Activated T-cell treated with anti-CD3 and anti-CD28 coated beads for 4 hours (primary cell): ENCODE measurements at regions not wholly inside any gene's neighbourhood (a gene's known extent, or its start where the extent isn't known, plus 50 kb on each side); places are given as distances from the start of the nearest gene placed in this dataset.

Source experiments
- DNase-seq: peaks from one replicate; pipeline ENCODE4 v3.0.0-alpha.2; 2020

DNA sequence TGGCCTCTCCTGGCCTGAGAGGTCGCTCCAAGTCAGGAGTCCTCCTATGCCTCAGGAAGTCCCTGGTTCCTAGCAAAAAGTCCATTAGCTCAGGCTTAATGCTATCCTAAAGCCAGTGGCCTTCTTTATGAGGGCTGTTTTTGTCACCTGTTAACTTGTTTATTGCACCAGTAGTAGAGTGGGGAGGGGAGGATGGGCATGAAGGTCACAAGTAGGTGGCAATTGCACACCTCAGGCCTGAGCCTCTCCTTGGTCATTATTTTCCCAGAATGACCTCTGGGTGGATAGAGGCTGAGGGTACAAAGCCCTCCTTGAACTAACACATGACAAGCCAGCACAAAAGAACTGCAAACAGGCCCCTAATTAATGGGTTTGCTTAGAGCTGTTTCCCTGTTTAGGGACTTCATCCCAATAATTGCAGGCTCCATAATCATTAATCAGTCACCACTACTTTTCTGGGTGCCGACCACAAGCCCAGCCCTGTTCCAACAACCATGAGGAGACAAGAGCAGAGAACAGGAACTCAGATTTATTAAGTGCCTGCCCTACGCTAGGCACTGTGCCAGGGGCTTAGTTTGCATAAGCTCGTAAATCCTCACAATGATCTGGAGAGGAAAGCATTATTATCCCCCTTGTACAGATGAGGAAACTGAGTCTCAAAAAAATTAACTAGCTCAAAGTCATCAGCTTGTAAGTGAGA is 123.0 kb upstream of the PKDCC start:
- DNase-seq = no peak

DNA sequence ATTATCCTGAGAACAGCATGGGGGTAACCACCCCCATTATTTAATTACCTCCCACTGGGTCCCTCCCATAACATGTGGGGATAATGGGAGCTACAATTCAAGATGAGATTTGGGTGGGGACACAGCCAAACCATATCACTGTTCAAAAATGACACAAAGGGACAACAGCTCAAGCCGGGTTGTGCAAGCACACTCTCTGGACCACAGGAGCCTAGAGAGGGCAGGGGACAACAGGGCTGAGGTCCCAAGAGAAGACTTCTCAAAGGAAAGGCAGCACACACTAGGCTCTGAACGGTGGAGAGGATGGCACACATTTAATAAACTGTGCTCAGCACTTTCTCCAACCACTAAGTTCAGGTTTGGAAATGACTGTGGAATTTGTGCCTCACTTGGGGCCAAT is 122.1 kb upstream of the PKDCC start:
- DNase-seq = no peak

DNA sequence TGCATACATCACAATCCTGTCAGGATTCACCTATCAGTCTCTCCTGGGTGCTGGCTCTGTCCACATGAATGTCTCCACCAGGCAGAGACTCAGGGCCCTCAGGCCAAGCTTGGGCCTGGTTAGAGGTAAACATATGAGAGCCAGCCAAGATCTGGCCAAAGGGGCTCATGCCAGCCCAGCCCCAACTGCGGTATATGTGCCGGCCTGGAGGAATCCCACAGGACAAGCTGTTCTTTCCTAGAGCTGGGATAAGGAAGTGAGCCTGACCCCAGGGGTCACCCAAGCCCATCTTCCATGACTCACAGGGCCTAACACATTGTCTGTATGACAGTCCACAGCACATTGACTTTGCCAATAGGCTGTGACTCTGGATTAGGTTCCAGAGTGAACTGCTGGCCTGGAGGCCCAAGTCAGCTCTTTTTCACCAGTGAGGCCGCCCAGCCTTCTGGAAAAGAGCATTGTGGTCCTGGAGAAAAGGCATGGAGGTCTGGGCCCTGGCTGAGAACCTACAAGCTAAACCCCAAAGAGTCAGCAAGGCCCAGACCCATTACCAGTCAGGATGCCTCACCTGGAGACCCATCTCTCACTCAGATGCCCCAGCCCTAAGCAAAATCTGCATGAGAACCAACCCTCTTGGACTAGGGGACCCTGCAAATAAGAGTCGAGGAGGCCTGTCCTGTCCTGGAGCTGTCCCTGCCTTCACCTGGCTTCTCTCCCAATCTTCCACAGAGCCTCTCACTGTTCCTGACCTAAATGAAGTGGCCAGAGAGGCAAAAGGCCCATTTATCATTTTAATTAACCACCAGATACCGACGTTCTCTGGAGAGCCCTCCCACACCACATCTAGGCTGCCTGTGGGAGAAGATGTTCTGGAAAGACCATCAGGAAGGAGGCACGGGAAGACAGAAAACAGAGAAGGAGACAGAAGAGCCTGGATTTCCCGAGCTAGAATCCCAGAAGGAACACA is 120.9 kb upstream of the PKDCC start:
- DNase-seq = no peak

DNA sequence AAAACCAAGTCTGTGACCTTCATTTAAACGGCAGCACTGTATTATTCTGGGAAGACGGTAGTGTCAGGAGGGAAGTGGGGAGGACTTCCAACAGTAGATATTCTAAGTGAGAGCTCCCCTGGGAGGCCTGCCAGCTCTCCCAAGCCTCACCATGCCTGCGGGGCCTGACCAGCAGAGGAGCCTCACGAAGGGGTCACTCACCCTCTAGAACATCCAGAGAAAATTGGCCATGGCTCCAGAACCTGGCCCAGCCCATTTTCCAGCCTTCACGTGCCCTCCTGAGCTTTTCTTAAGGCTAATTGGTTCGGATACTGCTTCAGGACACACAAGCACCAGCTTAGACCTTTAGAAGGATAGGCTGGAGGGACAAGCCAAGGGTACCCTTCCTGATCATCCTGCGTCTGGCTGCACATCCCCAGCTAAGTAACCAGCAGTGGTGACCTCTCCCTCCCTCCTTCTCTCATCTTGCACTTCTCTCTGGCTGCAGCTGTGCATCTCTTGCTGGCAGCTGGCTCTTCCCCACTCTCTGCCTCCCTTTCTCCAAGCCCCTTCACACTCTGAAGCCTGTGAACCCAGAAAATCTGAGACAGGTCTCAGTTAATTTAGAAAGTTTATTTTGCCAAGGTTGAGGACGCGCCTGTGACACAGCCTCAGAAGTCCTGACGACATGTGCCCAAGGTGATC is 120.1 kb upstream of the PKDCC start:
- DNase-seq = no peak

DNA sequence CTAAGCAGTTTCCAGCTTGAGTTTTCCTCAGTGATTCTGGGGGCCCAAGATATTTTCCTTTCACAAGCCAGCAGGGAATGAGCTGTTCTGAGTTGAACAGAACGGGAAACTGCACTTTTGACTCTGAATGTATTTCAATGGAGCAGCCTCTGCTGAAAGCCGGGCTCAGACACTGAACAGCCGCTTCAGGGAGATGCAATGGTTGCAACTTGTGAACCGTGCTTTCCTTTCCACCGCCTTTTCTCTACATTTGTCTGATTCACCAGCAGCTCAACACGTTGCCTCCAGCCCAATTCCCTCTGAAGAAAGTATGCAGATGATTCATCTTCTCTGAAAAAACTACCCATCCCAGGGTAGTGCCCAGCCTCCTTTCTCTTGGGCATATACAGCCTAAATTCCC is 119.3 kb upstream of the PKDCC start:
- no peak for DNase-seq

DNA sequence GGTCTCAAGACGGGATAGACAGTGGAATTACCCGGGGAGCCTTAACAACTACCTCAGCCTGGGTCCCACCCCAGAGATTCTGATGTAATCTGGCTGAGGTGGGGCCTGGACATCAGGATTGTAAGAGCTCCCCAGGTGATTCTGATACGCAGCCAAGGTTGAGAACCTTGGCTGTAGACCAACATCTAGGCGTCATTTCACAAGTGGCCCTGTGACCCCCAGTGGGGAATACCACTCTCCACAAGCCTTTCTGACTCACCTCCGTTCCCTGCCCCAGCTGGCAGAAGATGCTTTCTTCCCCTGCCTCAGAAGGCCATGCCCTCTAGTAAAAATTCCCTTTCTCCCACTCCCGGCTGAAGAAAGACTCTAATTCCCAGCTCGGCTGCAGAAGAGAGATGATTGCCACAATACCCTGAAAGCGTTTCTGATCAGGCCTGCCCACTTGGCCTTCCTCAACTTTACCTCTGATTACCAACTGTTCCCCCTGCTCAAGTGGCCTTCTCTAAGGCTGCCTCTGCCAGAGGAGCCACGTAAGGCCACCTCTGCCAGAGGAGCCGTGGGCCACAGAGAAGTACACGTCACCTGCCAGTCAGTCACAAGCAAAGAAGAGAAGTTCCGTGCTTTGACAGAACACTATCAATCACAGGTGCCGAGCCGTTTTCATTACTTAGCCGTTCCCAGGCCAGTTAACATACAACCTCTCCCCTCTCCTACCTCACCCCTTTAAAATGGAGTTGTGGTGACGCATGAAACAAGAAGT is 116.8 kb upstream of the PKDCC start:
- no peak for DNase-seq

DNA sequence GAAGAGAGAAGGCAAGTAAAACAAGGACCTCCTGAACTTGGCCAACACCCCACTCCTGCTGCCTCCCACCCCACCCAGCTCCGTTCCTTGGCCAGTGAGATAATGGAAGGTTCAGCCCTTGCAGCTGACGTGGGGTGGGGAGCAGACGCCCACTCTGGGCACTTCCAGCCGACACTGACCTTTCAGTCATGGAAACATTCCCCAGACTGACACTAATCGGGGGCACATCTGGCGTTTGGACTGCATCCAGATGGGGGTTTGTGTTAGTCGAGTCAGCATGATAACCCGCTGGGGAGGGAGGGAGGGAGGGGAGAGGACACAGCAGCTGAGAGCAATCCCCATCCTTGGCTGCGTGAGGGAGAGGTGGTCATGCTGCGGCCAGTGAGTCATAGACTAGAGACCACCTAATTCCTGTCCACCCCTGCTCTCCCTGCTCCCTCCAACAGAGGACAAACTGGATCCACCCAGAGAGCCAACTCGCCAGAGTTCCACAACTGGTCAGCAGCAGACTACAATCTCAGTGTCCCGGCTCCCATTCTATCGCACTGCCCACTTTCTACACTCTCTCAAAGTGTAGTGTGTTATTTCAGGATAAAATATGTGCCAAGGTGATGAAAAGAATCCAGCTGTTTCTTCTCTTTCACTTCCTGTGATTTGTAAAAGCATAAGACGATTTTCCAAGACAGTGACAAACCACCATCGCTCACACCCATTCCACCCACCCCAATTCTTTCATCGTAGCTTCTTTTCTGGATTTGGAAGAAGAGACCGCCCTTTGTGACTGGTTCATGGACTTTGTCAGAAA is 115.4 kb upstream of the PKDCC start:
- DNase-seq = no peak

DNA sequence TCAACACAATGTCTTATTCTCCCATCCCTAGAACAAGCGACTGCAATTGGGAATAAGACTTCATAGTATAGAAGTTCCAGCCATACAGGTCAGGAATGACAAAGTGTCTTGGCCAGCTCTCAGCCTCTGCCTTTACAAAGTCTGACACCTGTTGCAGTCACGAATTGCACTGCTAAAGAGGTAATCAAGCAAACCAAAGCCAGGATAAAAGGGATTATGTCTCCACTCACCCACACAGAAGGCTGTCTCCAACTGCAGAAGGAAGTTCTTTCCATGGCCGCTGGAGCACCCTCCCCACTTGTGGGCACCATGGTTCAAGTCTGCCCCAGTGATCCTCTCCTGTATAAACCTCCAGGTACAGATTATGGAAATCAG is 114.8 kb upstream of the PKDCC start:
- no peak for DNase-seq

DNA sequence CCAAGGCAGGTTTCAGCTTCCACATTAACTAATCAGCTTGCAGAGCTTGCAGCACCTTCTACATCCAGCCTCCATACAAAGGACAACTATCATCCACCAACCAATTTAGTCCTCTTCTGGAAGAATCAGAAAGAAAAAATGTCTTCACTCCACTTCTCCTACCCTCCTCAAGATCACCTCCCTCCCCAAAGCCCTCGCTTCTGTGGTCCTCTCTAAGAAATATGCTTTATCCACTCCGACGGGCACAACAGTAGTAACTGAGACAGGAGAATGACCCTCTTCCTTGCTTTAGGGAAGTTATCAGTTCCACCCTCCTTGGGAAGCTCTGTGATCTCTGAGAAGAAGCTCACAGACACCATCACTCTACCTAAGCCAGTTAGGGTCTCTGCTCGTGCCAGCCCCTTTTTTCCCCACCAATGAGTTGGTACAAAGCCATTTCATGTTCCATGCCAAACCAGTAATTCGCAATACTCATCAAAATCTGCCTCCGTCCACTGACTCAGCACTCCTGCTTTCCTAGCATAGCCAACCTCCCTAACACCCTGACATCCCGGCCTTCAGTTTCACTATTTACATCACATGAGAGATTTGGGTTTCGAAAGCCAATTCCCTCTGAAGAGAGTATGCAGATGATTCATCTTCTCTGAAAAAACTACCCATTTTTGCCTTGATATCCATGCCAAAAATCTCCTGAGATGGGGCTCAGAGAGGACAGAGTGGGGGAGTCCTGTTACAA is 114.1 kb upstream of the PKDCC start:
- DNase-seq = no peak

DNA sequence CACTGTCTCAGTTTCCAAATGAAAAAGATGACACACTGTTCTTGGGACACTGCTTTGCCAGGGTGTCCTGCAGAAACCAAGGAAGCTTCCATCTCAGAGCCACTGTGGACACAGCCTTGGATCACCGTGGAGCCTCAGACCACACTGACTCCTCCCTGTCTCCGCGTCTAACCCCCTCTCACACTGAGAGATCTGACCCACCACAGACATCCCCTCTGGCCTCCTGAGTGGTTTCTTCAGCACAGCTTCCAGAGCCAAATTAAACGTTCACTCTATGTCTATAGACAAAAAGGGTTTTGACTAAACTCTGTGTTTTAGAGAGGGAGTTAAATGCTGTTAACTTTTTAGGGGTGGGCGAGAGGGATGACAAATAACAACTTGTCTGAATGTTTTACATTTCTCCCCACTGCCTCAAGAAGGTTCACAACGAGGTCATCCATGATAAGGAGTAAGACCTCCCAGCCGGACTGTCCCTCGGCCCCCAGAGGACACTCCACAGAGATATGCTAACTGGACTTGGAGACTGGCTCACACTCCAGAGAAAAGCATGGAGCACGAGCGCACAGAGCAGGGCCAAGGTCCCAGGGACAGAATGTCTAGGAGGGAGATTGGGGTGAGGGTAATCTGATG is 113.4 kb upstream of the PKDCC start:
- no peak for DNase-seq

DNA sequence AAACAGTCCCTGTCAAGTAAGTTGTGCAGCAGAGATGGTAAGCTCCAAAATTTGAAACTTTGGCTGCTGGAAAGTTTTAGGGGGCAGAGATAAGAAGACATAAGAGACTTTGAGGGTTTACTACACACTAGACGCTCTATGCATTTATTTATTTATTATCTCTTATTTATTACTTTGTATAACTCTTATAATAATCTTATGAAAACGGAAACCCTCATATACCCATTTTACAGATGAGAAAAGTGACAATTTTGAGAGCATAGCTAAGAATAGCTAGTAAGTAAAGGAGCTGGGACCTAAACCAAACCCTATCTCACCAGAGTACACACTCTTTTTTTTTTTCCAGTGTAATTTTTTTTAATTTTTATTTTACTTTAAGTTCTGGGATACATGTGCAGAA is 112.8 kb upstream of the PKDCC start:
- no peak for DNase-seq

DNA sequence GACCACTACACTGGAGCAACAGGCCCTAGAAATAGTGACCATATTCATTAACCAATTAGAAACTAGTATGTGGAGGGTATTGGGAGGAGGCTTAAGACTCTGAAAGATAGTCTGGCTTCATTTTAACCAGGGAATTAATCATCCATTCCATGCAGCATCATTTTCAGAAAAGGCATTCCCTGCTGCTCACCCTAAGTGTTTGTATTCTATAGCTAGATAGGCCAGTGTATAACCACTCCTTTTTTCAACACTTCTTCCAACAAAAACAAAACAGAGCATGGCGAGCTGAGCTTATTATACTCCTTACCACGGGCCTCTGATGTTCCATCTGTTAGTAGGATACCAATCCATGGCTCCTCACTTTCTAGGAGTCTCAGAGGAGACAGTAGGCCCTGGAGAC is 112.0 kb upstream of the PKDCC start:
- no peak for DNase-seq

DNA sequence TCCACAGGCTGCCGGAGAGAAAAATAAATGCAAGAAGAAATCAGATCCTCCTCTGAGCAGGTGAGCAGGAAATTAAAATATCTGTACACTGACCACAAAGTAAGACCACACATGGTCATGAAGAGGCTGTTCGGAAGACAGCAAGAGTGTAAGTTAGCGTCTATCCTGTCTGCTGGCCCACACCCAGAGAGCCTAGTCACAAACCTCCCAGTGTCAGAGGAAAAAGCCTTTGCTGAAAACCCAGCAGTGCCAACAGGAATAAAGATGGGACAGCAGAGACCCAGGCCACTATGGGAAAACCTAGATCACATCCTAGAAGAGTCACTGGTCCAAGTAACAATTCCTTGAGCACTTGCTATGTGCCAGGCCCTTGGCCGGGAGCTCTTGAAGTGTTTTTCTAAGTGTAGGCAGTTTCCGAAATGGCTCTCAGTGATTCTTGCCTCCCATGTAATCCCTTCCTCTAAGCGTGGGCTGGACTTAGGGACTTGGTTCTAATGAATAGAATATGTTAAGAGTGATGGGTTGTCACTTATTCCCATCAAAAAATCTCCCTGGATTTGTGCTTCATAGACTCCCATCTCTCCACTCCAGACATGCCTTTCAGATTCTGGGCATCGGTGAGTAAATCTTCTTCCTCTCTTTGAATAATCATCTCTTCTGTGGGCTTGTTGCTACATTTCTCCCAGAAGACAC is 110.9 kb upstream of the PKDCC start:
- DNase-seq = no peak

DNA sequence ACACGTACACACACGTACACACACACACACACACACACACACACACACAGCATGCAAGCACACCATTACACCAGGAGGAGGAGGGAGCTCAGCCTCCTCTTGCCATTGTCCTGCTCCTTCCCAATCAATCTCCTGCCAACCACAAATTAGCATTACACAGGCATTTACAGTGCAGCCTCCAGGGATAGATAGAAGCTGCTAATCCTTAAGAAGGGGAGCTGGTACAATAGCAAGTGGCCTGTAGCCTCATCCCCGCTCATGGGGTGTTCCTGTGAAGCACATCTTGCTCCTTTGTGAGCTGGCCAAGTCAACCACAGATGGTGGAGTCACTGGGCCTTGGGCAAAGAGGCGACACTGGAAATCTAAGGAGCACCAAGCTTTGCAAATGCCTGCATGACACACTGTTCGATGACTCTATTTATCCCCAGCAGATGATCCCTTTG is 110.3 kb upstream of the PKDCC start:
- no peak for DNase-seq

DNA sequence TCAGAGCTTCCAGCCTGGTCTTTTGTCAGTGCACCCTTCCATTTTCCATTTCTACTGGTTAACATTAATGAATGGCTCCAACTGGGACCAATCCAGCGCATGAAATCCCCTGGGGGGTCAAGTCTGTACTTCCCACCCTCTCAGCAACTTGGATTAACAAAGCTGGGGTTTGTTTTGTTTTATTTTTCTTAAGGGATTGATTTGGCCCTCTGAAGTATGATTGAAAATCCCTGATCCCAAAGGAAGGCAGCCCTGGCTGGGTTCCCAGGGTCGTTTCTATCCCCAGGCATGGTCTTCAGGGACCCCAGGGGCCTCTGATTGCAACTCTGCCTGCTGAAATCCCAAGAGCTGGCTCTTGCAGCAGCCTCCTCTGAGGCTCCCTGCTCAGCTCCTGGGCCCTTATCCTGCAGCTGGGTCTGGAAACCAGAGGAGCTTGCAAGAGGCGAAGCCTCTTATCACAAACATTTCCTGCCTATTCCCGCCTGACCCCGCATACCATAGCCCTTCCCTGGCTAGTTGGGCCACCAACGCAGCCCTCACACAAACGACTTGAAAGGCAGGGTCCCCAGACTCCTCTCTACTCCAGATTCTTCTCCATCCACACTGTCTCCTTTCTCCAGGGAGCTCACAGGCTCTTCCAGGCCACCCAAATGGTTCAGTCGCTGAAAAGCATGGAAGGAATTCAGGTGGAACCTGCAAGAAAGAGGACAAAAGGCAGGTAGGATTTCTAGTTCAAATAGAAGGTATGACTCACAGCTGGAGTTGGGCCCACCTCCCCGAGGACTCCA is 109.7 kb upstream of the PKDCC start:
- no peak for DNase-seq

DNA sequence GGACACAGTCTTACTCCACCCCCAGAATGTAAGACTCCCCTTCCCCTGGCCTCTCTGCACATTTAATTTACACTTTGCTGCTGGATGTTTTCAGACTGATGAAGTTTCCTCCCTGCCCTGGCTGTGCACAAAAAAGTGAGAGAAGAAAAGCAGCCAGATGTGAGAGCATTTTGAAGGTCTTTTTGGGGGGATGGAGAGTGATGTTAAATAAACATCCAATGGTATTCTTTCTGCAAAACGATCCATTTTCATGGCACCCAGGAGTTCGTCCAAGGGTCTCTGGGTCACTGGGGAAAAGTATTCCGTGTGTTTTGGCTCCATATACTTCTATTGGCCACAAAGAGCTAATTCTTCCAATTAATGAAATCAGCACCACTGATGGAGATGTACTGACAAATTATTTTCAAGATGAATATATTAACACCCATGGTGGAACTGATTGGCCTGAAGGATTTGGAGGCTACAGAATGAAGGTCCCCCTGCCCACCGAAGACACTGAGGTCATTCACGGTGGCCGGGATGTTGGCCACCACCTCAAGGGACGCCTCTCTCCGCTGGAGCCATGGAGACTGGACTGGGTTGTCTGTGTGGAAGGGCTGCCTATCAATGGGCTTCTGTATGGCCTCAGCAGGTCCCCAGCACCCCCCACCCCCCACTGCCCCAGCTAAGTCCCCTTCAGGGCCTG is 107.6 kb upstream of the PKDCC start:
- no peak for DNase-seq

DNA sequence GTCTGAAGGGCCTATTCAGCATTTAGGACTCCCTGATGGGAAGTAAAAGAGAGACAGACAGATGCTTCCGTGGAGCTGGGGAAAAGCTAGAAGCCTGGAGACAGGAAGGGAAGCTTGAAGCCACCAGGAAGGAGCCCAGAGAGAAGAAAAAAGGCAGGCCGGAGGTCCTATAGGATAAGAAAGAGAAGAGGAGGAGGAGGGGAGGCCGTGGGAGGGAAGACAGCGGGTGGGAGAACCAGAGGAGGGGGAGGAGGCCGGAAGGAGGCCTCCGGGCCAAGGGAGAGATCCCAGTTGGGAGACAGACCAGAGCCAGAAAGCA is 107.1 kb upstream of the PKDCC start:
- DNase-seq = no peak

DNA sequence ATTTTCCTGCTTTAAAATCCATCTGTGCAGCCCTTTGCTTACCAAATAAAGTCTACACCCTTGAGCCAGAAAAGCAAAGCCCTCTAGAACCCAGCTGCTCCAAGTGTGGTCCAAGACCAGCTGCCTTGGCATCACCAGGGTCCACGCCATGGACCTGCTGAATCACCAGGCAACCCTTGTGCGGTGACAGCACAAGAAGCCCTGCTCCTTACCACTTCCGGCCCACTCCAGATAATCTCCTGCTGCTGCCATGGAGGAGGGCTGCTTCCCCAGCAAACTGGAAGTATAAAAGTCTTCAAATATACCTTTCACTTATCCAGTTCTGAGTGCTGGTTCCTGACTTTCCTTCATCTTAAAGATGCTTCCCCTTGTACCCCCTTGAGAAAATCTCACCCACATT is 106.0 kb upstream of the PKDCC start:
- no peak for DNase-seq

DNA sequence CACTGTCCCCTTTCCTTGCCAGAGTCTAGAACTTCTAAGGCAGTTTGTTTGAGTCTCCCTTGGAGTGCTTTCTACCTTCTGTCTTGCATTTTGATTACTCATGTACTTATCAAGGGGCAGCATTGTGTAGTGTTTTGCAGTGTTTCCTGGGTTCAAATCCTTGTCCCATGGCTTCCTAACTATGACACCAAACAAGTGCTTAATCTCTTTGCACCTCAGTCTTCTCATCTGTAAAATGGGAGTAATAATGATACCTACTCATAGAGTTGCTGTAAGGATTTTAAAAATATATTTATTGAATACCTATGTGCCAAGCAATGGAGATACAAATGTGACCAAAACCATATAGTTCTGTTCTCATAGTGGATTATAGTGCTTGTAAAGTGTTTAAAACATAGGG is 105.5 kb upstream of the PKDCC start:
- DNase-seq = no peak
